Keratinocyte (primary cell): ENCODE measurements at regions not wholly inside any gene's neighbourhood (a gene's known extent, or its start where the extent isn't known, plus 50 kb on each side); places are given as distances from the start of the nearest gene placed in this dataset.

Source experiments
- DNase-seq: peaks from one replicate; pipeline ENCODE4 v3.0.0-alpha.2; 2011; ENCODE audit warnings: low read depth, missing footprints, low spot score
- FAIRE-seq: peaks from 2 replicates; lab custom pipeline; 2011; peaks lifted over from hg19 to GRCh38; lab: Jason Lieb, UNC
- H2AFZ ChIP-seq: 2 replicates; pipeline ENCODE4 v1.6.0; 2012; ENCODE audit warnings: low read length, control low read depth, inconsistent platforms; ENCODE audit not compliant: control insufficient read depth
- H3K27ac ChIP-seq: 2 replicates; pipeline ENCODE4 v1.5.1; 2011; ENCODE audit warnings: low read length; ENCODE audit not compliant: control insufficient read depth, insufficient read depth
- H3K27me3 ChIP-seq: 3 replicates; pipeline ENCODE4 v1.6.0; 2011; ENCODE audit warnings: low read length; ENCODE audit not compliant: control insufficient read depth, insufficient read depth; ENCODE audit errors: extremely low read depth
- H3K36me3 ChIP-seq, 2 experiments: 2 replicates in 1 of 2; 3 replicates in 1 of 2; pipeline ENCODE4 v1.5.1; 2011; ENCODE audit warnings: low read length in 2 of 2, mild to moderate bottlenecking in 1 of 2; ENCODE audit not compliant: control insufficient read depth in 2 of 2, insufficient read depth in 2 of 2; ENCODE audit errors: extremely low read depth in 1 of 2
- H3K4me1 ChIP-seq: 3 replicates; pipeline ENCODE4 v1.5.1; 2011; ENCODE audit warnings: low read length; ENCODE audit not compliant: control insufficient read depth, insufficient read depth; ENCODE audit errors: extremely low read depth
- H3K4me2 ChIP-seq: 3 replicates; pipeline ENCODE4 v1.6.0; 2011; ENCODE audit warnings: low read depth, low read length; ENCODE audit not compliant: control insufficient read depth, insufficient read depth; ENCODE audit errors: extremely low read depth
- H3K4me3 ChIP-seq, 3 experiments: fragments of 200-600 bp in 1 of 3; sonication (generic) in 1 of 3; 2 replicates in 2 of 3; 3 replicates in 1 of 3; pipeline ENCODE4 v1.5.1; 2011 to 2016; ENCODE audit warnings: low read length in 3 of 3, mild to moderate bottlenecking in 3 of 3, control low read depth in 2 of 3, inconsistent platforms in 1 of 3, low read depth in 1 of 3, mixed read lengths in 1 of 3, mixed run types in 1 of 3, moderate library complexity in 1 of 3; ENCODE audit not compliant: control insufficient read depth in 2 of 3, insufficient read depth in 2 of 3; ENCODE audit errors: extremely low read depth in 1 of 3
- H3K79me2 ChIP-seq: 2 replicates; pipeline ENCODE4 v1.6.0; 2012; ENCODE audit warnings: low read length; ENCODE audit not compliant: control insufficient read depth, insufficient read depth
- H3K9ac ChIP-seq: 3 replicates; pipeline ENCODE4 v1.6.0; 2011; ENCODE audit warnings: low read length; ENCODE audit not compliant: control insufficient read depth, insufficient read depth; ENCODE audit errors: extremely low read depth
- H3K9me1 ChIP-seq: 3 replicates; pipeline ENCODE4 v1.6.0; 2011; ENCODE audit warnings: low read length; ENCODE audit not compliant: control insufficient read depth, insufficient read depth; ENCODE audit errors: extremely low read depth
- H3K9me3 ChIP-seq: 2 replicates; pipeline ENCODE4 v1.5.1; 2012; ENCODE audit warnings: low read depth, low read length; ENCODE audit not compliant: control insufficient read depth
- H4K20me1 ChIP-seq: 3 replicates; pipeline ENCODE4 v1.6.0; 2011; ENCODE audit warnings: low read length; ENCODE audit not compliant: control insufficient read depth, insufficient read depth; ENCODE audit errors: extremely low read depth
- EZH2 ChIP-seq: IDR thresholded peaks from one replicate; pipeline ENCODE4 v1.6.1; 2012; ENCODE audit warnings: inconsistent platforms, mild to moderate bottlenecking, low read length, moderate library complexity
- dilution Hi-C: fragments of 300-500 bp; cut with MboI; formaldehyde crosslinking; loops from one replicate; pipeline ENCODE4 v1.7.0; 2020; ENCODE audit warnings: low sequenced_read_pairs; ENCODE audit not compliant: extremely low pct_ligation_motif_present
- TF ChIP-seq, protein P1 (sequence below), 3 experiments: IDR thresholded peaks in 1 of 3; conservative IDR thresholded peaks in 1 of 3; optimal IDR thresholded peaks in 1 of 3; 2 replicates in 2 of 3; 3 replicates in 1 of 3; pipeline versions ENCODE3 to v1.5.1; 2011; ENCODE audit warnings: low read length in 3 of 3, mild to moderate bottlenecking in 3 of 3, moderate library complexity in 2 of 3, control low read depth in 1 of 3, inconsistent platforms in 1 of 3; ENCODE audit not compliant: insufficient read depth in 2 of 3; ENCODE audit errors: extremely low read depth in 1 of 3

- H3K36me3 ChIP-seq, result no peaks in the 10 kb centered on the region
- dilution Hi-C loops, result no loop called here
- DNase-seq (no peak), FAIRE-seq (no peak)
- H2AFZ ChIP-seq, result no peak overlapping the region
- no peaks in the 10 kb centered on the region for H3K9me3 ChIP-seq
- no peak overlapping the region for H3K27ac ChIP-seq
- no peaks in the 10 kb centered on the region for H3K4me1 ChIP-seq
- no peak for TF ChIP-seq EZH2
- TF ChIP-seq, protein P1, sequence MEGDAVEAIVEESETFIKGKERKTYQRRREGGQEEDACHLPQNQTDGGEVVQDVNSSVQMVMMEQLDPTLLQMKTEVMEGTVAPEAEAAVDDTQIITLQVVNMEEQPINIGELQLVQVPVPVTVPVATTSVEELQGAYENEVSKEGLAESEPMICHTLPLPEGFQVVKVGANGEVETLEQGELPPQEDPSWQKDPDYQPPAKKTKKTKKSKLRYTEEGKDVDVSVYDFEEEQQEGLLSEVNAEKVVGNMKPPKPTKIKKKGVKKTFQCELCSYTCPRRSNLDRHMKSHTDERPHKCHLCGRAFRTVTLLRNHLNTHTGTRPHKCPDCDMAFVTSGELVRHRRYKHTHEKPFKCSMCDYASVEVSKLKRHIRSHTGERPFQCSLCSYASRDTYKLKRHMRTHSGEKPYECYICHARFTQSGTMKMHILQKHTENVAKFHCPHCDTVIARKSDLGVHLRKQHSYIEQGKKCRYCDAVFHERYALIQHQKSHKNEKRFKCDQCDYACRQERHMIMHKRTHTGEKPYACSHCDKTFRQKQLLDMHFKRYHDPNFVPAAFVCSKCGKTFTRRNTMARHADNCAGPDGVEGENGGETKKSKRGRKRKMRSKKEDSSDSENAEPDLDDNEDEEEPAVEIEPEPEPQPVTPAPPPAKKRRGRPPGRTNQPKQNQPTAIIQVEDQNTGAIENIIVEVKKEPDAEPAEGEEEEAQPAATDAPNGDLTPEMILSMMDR (optimal IDR thresholded peaks at IDR 0.05 in 1 of 3, IDR thresholded peaks at IDR 0.05 in 1 of 3, conservative IDR thresholded peaks at IDR 0.05 in 1 of 3; ENCODE audit: extremely low read depth in 1 of 3, insufficient read depth in 2 of 3, low read length in 3 of 3), result peak in 1 of 3 experiments; percentile 8
- H3K9ac ChIP-seq, result no peak overlapping the region
- no peaks in the 10 kb centered on the region for H3K79me2 ChIP-seq
- no peaks in the 10 kb centered on the region for H4K20me1 ChIP-seq
- no peak overlapping the region for H3K4me3 ChIP-seq
- no peak overlapping the region for H3K4me2 ChIP-seq
- no peaks in the 10 kb centered on the region for H3K9me1 ChIP-seq
- H3K27me3 ChIP-seq, result no peaks in the 10 kb centered on the region
These were observed 831.9 kb downstream of the TRIML1 start for GRCh38 chr4:188971125-188971524.

DNA sequence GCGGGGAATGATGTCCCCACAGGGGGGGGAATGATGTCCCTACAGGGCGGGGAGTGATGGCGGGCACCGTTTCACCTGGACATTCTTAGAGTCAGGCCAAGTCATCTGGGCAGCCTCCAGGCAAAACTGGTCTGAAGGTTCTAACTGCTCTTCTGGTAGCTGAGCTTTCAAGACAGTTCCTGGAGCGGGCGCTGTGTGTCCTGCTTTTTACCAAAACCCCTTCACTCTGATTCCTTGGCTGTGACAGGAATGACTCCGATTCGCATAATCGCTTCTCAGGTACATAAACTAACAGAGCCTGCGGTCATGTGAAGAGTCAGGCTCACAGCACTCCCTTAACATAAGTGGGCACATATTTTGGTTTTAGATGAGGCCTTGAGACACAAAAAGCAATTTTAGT lies 836.0 kb downstream of the TRIML1 start:
- Histone ChIP-seq H3K4me1 (no peaks in the 10 kb centered on the region), H3K36me3 (no peaks in the 10 kb centered on the region), H3K9me1 (no peaks in the 10 kb centered on the region), H3K4me2 (no peak overlapping the region), H2AFZ (no peak overlapping the region), H3K9ac (no peak overlapping the region), H3K4me3 (no peak overlapping the region), H4K20me1 (no peaks in the 10 kb centered on the region), H3K27ac (no peak overlapping the region), H3K27me3 (no peaks in the 10 kb centered on the region), H3K79me2 (no peaks in the 10 kb centered on the region), H3K9me3 (no peaks in the 10 kb centered on the region)
- FAIRE-seq, result no peak
- no peak for DNase-seq
- no peak for TF ChIP-seq EZH2
- TF ChIP-seq, protein P1 (optimal IDR thresholded peaks at IDR 0.05 in 1 of 3, IDR thresholded peaks at IDR 0.05 in 1 of 3, conservative IDR thresholded peaks at IDR 0.05 in 1 of 3; ENCODE audit: extremely low read depth in 1 of 3, insufficient read depth in 2 of 3, low read length in 3 of 3), result no peak
- dilution Hi-C loops, result no loop called here
